Prostate gland (tissue), 2 donors: ENCODE measurements at regions not wholly inside any gene's neighbourhood (a gene's known extent, or its start where the extent isn't known, plus 50 kb on each side); places are given as distances from the start of the nearest gene placed in this dataset.

Source experiments
- POLR2A ChIP-seq: fragments of 450-650 bp; IDR thresholded peaks from one replicate; pipeline ENCODE4 v1.6.1; 2016; ENCODE audit warnings: antibody characterized with exemption, mild to moderate bottlenecking
- TF ChIP-seq, protein P1 (sequence below), 4 experiments: fragments of 200-600 bp in 2 of 4; fragments of 450-650 bp in 2 of 4; sonication (generic) in 2 of 4; IDR thresholded peaks; 1 replicate in 3 of 4; 2 replicates in 1 of 4; pipeline ENCODE4 v1.5.1; 2016 to 2019; ENCODE audit warnings: antibody characterized with exemption in 4 of 4, mild to moderate bottlenecking in 2 of 4, moderate library complexity in 2 of 4

DNA sequence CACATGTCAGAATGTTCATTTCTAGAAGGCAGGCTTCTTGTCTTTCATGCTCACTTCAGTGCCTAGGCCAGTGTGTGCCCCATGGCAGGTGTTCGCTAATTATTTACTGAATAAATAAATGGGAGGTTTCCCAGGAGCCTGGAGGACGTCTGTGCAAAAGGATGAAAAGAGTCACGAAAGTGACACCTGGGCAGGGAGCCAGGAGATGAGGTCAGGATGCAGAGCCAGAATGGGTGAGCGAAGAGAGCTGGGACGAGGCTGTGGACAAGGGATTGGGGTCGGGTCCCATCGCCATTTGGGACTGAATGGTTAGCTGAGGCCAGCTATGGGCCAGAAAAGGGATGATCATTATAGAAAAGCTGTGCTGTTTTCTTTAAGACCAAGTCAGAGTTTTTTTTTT, 560.4 kb downstream of the TBC1D22A start:
- no peak for TF ChIP-seq POLR2A
- TF ChIP-seq, protein P1, sequence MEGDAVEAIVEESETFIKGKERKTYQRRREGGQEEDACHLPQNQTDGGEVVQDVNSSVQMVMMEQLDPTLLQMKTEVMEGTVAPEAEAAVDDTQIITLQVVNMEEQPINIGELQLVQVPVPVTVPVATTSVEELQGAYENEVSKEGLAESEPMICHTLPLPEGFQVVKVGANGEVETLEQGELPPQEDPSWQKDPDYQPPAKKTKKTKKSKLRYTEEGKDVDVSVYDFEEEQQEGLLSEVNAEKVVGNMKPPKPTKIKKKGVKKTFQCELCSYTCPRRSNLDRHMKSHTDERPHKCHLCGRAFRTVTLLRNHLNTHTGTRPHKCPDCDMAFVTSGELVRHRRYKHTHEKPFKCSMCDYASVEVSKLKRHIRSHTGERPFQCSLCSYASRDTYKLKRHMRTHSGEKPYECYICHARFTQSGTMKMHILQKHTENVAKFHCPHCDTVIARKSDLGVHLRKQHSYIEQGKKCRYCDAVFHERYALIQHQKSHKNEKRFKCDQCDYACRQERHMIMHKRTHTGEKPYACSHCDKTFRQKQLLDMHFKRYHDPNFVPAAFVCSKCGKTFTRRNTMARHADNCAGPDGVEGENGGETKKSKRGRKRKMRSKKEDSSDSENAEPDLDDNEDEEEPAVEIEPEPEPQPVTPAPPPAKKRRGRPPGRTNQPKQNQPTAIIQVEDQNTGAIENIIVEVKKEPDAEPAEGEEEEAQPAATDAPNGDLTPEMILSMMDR (IDR thresholded peaks at IDR 0.05) = no peak
